ENCODE measurements at regions not wholly inside any gene's neighbourhood (a gene's known extent, or its start where the extent isn't known, plus 50 kb on each side); places are given as distances from the start of the nearest gene placed in this dataset.

GRCh38 chr12:124227951-124228711 is 66.8 kb upstream of the RFLNA start:
- no peak for DNase-seq

DNA sequence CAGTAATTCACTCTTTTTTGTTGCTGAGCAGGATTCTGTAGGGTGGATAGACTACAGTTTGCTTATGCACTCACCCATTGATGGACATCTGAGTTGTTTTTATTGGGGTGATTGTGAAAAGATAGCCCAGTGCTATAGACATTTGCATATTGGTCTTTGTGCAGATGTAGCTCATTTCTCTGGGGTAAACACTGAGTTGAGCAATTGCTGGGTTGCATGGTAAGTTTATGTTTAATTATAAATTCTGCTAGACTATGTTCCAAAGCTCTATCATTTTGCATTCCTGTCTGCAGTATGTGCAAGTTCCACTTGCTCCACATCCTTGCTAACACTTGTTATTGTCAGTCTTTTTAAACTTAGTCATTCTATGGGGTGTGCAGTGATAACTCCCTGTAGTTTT is 65.4 kb upstream of the RFLNA start:
- DNase-seq: no peak

DNA sequence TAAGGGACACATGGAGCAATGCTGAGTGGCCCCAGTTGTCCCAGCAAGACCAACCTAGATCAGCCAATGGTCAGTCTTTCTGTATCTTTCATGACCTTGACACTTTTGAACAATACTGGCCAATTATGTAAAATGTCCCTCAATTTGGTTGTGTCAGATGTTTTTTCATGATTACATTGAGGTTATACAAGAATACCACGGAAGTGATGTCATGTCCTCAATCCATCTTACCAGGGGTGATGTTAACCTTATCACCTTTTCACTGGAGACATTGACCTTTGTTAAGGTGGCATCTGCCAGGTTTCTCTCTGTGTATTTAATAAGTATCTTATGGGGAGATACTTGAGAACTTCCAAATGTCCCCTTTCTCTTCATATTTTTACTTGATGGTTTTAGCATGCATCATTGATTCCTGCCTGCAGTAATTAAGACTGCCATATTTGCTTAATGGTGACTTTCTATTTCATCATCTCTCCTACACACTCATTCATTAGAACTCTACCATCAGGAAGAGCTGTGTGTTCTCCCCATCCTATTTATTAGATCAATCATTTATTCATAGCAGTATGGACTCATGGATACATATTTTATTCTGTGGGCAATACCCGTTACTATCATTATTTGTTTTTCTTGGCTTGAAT is 64.7 kb upstream of the RFLNA start:
- no peak for DNase-seq

DNA sequence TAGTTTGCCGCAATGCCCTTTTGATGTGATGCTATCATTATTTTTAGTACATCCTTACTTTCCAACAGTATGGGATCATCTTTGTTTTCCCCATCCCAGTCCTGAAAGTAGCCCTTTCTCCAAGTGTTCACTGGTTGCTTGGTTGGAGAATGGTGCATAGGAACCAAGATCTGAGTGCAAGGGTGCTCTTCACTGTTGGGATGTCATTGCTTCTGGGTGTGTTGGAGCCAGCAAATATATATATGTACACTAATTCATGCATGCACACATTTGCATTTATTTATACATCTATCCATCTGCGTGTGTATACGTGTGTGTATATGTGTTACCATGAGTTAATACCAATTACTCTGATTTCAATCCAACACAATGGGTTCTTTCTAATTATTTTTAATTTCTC is 64.1 kb upstream of the RFLNA start:
- DNase-seq: no peak

- DNase-seq: peak; percentile 49
These were observed 62.8 kb upstream of the RFLNA start for GRCh38 chr12:124231980-124232653.

- DNase-seq: no peak
These were observed 62.3 kb upstream of the RFLNA start for GRCh38 chr12:124232654-124232987.

- DNase-seq: no peak
These were observed 61.7 kb upstream of the RFLNA start for GRCh38 chr12:124233041-124233796.

DNA sequence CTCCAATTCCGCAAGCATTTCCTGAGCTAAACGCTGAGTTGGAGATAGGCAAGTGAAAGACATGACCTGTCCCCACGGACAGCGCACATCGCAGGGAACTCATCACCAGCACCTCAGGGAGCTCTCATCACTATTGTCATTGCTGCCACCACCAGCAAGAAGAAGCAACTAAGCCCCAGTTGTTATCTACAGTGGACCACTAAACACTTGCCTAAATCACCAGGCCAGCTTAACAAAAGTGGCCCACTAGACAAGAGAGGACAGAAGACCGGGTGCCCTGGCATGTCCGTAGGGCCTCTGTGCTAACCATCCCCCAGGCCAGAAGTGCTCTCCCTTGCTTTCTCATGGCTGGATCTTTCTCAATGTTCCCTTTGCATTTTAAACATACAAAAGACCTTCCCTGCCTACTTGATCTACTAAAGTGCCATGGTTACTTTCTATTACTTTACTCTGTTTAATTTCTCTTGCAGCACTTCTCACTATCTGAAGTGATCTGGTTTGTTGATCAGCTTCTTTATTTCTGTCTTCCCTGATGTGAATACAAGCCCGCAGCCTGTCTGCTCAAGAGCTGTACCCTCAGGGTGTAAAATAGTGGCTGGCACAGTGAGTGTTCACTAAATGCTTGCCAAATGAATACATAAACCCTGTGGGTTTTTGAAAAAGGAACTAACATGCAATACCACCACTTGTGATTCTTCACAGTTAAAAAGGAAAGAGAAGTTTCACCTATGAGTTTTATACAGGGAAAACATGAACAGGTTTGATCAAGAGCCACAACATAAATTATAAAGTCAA is 60.9 kb upstream of the RFLNA start:
- no peak for DNase-seq

DNA sequence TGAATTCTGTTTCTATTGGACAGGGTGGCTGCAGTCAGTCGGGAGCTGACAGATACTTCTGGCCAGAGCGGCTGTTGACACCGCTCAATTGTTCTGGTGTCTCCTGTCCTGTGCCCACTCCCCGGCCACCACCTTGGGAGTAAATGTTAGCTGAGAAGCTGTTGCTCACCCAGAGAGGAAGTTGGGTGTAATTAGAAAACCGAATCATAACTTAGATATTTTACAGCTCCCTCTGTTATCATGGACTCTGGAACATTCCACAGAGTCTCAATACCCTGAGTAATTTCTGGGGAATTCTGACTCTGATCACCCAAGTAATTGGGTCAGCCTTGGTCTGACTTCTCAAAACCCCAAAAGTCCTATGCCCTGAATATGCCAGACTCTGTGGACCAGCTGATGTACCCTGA is 58.3 kb upstream of the RFLNA start:
- DNase-seq: no peak

DNA sequence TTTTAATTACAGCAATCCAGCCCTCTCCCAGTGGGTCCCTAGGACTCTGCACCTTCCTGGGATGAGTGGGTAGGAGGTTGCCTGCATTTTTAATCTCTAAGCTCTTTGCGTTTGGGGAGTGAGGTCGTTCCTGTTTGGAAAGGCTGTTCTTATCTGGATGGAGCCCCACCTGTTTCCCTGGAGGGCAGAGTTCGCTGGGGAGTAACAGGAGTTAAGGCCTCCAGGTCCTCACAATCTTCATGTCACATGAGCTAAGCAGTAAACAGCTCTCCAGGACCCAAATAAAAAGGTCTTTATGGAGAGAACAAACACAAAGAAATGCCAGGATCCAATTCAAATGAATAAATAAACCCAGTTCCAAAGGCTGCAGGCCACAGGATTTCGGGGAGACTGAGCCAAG is 56.0 kb upstream of the RFLNA start:
- DNase-seq: no peak

- no peak for DNase-seq
These were observed 54.4 kb upstream of the RFLNA start for GRCh38 chr12:124240493-124240892.

- no peak for DNase-seq
These were observed 52.9 kb upstream of the RFLNA start for GRCh38 chr12:124241776-124242528.

DNA sequence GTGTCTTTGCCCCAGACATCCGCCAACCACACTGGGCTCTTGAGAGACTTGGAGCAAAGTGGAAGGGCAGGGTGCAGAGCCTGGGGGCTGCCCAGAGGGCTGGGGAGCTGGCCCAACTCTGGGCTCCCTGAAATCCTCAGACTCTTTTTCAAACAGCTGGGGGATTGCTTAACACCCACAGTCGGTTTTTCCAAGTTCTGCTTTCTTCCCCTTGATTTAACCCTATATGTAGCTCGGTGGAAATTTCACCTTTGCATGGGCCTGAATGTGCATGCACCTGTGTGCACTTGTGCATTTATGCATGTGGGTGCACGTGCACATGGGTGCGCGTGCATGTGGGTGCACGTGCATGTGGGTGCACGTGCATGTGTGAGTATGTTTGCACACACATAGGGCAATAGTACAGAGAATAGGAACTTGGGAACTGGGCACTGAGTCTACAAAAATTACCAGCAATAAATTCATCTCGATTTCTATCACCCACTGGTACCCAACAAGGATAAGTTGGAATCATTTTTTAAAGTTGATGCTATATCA is 52.3 kb upstream of the RFLNA start:
- DNase-seq: no peak

GRCh38 chr12:124243936-124244335 is 51.0 kb upstream of the RFLNA start:
- no peak for DNase-seq

All from NCI-H2081 treated with DMSO at 0.1 percent for 48 hours (cell line).